ENCODE measurements at regions not wholly inside any gene's neighbourhood (a gene's known extent, or its start where the extent isn't known, plus 50 kb on each side); places are given as distances from the start of the nearest gene placed in this dataset.

DNA sequence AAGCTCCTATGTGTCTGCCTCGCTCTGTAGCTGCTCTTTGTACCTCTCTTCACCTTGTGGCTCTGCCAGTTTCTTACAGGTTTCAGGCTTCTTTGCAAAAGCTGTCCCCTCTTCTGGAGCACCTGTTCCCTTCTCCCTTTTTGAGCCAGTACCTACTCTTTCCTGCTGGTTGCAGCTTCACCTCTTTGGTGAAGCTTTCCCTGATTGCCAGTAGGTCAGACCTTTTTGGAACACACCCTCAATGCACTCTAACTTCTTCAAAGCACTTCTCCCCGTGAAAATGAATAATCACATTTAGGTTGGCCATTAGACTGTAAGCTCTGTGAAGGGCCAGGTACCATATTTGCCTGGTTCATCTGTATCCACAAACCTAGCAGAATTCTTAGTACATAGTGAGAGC lies 60.3 kb downstream of the BHLHE40 start:
- H3K79me1 ChIP-seq (ENCODE audit: low read depth in 1 of 2, low read length in 2 of 2) = no peaks in the 10 kb centered on the region
- no peak overlapping the region for H2BK15ac ChIP-seq (ENCODE audit: low read depth, low read length)
- no peak overlapping the region for H3K23ac ChIP-seq (ENCODE audit: low read depth, low read length)
- H3K4me1 ChIP-seq (ENCODE audit: control insufficient read depth, insufficient read depth, low read length) = no peaks in the 10 kb centered on the region
- no peak overlapping the region for H2AFZ ChIP-seq (replicated peaks; ENCODE audit: low read length, poor library complexity)
- no peak overlapping the region for H3K4me2 ChIP-seq (ENCODE audit: low read depth, low read length)
- DNase-seq (no peak), ATAC-seq (ENCODE audit: low read depth) (no peak)
- H3K27me3 ChIP-seq (ENCODE audit: control insufficient read depth, insufficient read depth, low read length) = peaks cover 2% of the 10 kb centered on the region; the same call in 1 of the 2 replicates
- no peak overlapping the region for H2AK9ac ChIP-seq (replicated peaks; ENCODE audit: low read depth, low read length, poor library complexity)
- 56% methylated on average over 1 of the region's 2 CpGs; no CpG with 5 or more reads in 1 of the 2 experiments for WGBS, 2 experiments (ENCODE audit: extremely low coverage in 2 of 2, insufficient read length in 1 of 2)
- H3K27ac ChIP-seq (ENCODE audit: insufficient read depth, low read length) = no peak overlapping the region
- TF ChIP-seq CEBPB (IDR thresholded peaks at IDR 0.05; ENCODE audit: low read depth, low read length) = no peak
- no peak for TF ChIP-seq RAD21 (IDR thresholded peaks at IDR 0.05; ENCODE audit: low read length)
- TF ChIP-seq, protein P1, sequence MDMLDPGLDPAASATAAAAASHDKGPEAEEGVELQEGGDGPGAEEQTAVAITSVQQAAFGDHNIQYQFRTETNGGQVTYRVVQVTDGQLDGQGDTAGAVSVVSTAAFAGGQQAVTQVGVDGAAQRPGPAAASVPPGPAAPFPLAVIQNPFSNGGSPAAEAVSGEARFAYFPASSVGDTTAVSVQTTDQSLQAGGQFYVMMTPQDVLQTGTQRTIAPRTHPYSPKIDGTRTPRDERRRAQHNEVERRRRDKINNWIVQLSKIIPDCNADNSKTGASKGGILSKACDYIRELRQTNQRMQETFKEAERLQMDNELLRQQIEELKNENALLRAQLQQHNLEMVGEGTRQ (IDR thresholded peaks at IDR 0.05; ENCODE audit: low read depth, low read length) = no peak
- no peak for TF ChIP-seq BHLHE40 (IDR thresholded peaks at IDR 0.05; ENCODE audit: low read depth, low read length)
- no peak for TF ChIP-seq MXI1 (IDR thresholded peaks at IDR 0.05; ENCODE audit: borderline replicate concordance, low read depth, low read length)
- TF ChIP-seq MAZ (IDR thresholded peaks at IDR 0.05; ENCODE audit: borderline replicate concordance, low read depth, low read length) = no peak
- no peak for TF ChIP-seq NFE2L2 (IDR thresholded peaks at IDR 0.05; ENCODE audit: low read depth, low read length)
- TF ChIP-seq CTCF (conservative IDR thresholded peaks at IDR 0.05; ENCODE audit: low read depth, low read length) = no peak
- TF ChIP-seq RCOR1 (IDR thresholded peaks at IDR 0.05; ENCODE audit: insufficient replicate concordance, low read length) = no peak
- no peak for TF ChIP-seq RFX5 (IDR thresholded peaks at IDR 0.05; ENCODE audit: low read depth, low read length)
- TF ChIP-seq SMC3 (IDR thresholded peaks at IDR 0.05; ENCODE audit: low read depth, low read length) = no peak
- no peak for TF ChIP-seq POLR2A (IDR thresholded peaks at IDR 0.05; ENCODE audit: low read depth, low read length)
- TF ChIP-seq, protein P2, sequence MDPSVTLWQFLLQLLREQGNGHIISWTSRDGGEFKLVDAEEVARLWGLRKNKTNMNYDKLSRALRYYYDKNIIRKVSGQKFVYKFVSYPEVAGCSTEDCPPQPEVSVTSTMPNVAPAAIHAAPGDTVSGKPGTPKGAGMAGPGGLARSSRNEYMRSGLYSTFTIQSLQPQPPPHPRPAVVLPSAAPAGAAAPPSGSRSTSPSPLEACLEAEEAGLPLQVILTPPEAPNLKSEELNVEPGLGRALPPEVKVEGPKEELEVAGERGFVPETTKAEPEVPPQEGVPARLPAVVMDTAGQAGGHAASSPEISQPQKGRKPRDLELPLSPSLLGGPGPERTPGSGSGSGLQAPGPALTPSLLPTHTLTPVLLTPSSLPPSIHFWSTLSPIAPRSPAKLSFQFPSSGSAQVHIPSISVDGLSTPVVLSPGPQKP (IDR thresholded peaks at IDR 0.05; ENCODE audit: borderline replicate concordance, low read depth, low read length) = no peak
- no peak for TF ChIP-seq CHD1 (IDR thresholded peaks at IDR 0.05; ENCODE audit: low read depth, low read length)
- no peak for TF ChIP-seq MAFK (IDR thresholded peaks at IDR 0.05; ENCODE audit: low read depth, low read length)
- no peak overlapping the region for H4K91ac ChIP-seq (ENCODE audit: insufficient read depth, low read depth, low read length)
- H3K9me3 ChIP-seq (ENCODE audit: control insufficient read depth, insufficient read depth, low read length) = no peaks in the 10 kb centered on the region
- no TSS peak for BruUV-seq (replicated peaks)
- H2BK20ac ChIP-seq (ENCODE audit: low read depth, low read length) = no peak overlapping the region
- H2BK5ac ChIP-seq (ENCODE audit: low read depth, low read length, poor library complexity, severe bottlenecking) = no peak overlapping the region
- dilution Hi-C loops (cut with HindIII; ENCODE audit: low sequenced_read_pairs, unreplicated experiment) (no loop called here), in situ Hi-C loops (cut with MboI; ENCODE audit: low sequenced_read_pairs) (no loop called here), intact Hi-C loops (cut with micrococcal nuclease) (no loop called here)
- no peaks in the 10 kb centered on the region for H3K36me3 ChIP-seq (ENCODE audit: control insufficient read depth, insufficient read depth, low read length)
- ChIA-PET CTCF (interaction anchor here (1.2 to 1.9 kb wide), 2 partner anchors 12 to 328 kb away, joined by 3 to 9 read pairs; no protein-coding TSS in a partner anchor), POLR2A (ENCODE audit: unreplicated experiment) (no interaction called here)
- no peak overlapping the region for H3K4me3 ChIP-seq (ENCODE audit: insufficient read depth, low read depth, low read length)
- no peak overlapping the region for H4K8ac ChIP-seq (ENCODE audit: low read depth in 2 of 2, low read length in 2 of 2)
- H3K9ac ChIP-seq (ENCODE audit: low read depth, low read length) = no peak overlapping the region
- no peaks in the 10 kb centered on the region for H4K20me1 ChIP-seq (ENCODE audit: insufficient read depth, low read length)
- H2BK120ac ChIP-seq (ENCODE audit: low read depth, low read length) = no peak overlapping the region
- H4K5ac ChIP-seq (ENCODE audit: low read depth, low read length) = no peak overlapping the region
- no peak overlapping the region for H3K14ac ChIP-seq (replicated peaks; ENCODE audit: low read depth, low read length)
- no peak overlapping the region for H3K18ac ChIP-seq (ENCODE audit: low read depth, low read length)
- H3K9me1 ChIP-seq (ENCODE audit: insufficient read depth, low read length) = no peaks in the 10 kb centered on the region
- H2AK5ac ChIP-seq (ENCODE audit: low read depth, low read length) = no peak overlapping the region
- H3K4ac ChIP-seq (ENCODE audit: low read depth, low read length) = no peak overlapping the region
- no peak overlapping the region for H3K56ac ChIP-seq (ENCODE audit: extremely low read depth, insufficient read depth, low read length)
